CD14-positive monocyte (primary cell): ENCODE measurements at regions not wholly inside any gene's neighbourhood (a gene's known extent, or its start where the extent isn't known, plus 50 kb on each side); places are given as distances from the start of the nearest gene placed in this dataset.
"Not testable (repeated sequence)": the region's sequence is repeated elsewhere in the genome, so short reads cannot be mapped to it uniquely, and the experiment has no call there.

ENCODE experiments used
- DNase-seq, 3 donors: peaks; one replicate each; pipeline ENCODE4 v3.0.0-alpha.2; 2011 to 2022
- H2AFZ ChIP-seq: 2 replicates; pipeline ENCODE4 v1.6.0; 2012; ENCODE audit warnings: mild to moderate bottlenecking, low read depth, low read length, inconsistent platforms; ENCODE audit not compliant: insufficient read depth, poor library complexity, severe bottlenecking
- H3K27ac ChIP-seq, 2 donors: 1 replicate in 1 of 2; 2 replicates in 1 of 2; pipeline ENCODE4 v1.5.1; 2012 to 2013; ENCODE audit warnings: low read length in 2 of 2, control low read depth in 1 of 2, inconsistent platforms in 1 of 2, low read depth in 1 of 2, mild to moderate bottlenecking in 1 of 2
- H3K27me3 ChIP-seq, 2 donors: one replicate each; pipeline versions ENCODE4 v1.6.0 to v1.6.1; 2011 to 2013; ENCODE audit warnings: low read length in 2 of 2; ENCODE audit not compliant: control insufficient read depth in 2 of 2, insufficient read depth in 2 of 2
- H3K36me3 ChIP-seq, 2 donors: replicated peaks in 1 of 2; 1 replicate in 1 of 2; 2 replicates in 1 of 2; pipeline versions ENCODE4 v1.5.1 to v1.6.1; 2012 to 2013; ENCODE audit warnings: low read length in 2 of 2, control low read depth in 1 of 2, inconsistent platforms in 1 of 2, mild to moderate bottlenecking in 1 of 2; ENCODE audit not compliant: insufficient read depth in 2 of 2, control insufficient read depth in 1 of 2
- H3K4me1 ChIP-seq, 2 donors: 1 replicate in 1 of 2; 2 replicates in 1 of 2; pipeline versions ENCODE4 v1.5.1 to v1.6.1; 2012 to 2013; ENCODE audit warnings: low read length in 2 of 2, control low read depth in 1 of 2, inconsistent platforms in 1 of 2, mild to moderate bottlenecking in 1 of 2, moderate library complexity in 1 of 2; ENCODE audit not compliant: insufficient read depth in 2 of 2, control insufficient read depth in 1 of 2
- H3K4me2 ChIP-seq: replicated peaks from 2 replicates; pipeline ENCODE3; 2012; ENCODE audit warnings: low read length, moderate library complexity, mild to moderate bottlenecking; ENCODE audit not compliant: poor library complexity, severe bottlenecking; ENCODE audit errors: extremely low read depth
- H3K4me3 ChIP-seq, 3 experiments: fragments of 200-600 bp in 1 of 3; sonication (generic) in 1 of 3; replicated peaks in 1 of 3; 1 replicate in 2 of 3; 2 replicates in 1 of 3; pipeline ENCODE4 v1.5.1; 2011 to 2013; ENCODE audit warnings: low read length in 3 of 3, mild to moderate bottlenecking in 3 of 3, control low read depth in 2 of 3, low read depth in 2 of 3, inconsistent platforms in 1 of 3, moderate library complexity in 1 of 3
- H3K79me2 ChIP-seq: 2 replicates; pipeline ENCODE4 v1.6.0; 2012; ENCODE audit warnings: mild to moderate bottlenecking, control low read depth, inconsistent platforms, low read length, moderate library complexity; ENCODE audit not compliant: insufficient read depth
- H3K9ac ChIP-seq: 2 replicates; pipeline ENCODE4 v1.6.0; 2017; ENCODE audit warnings: low read length, mild to moderate bottlenecking; ENCODE audit not compliant: insufficient read depth, poor library complexity, severe bottlenecking
- H3K9me3 ChIP-seq, 2 donors: replicated peaks in 1 of 2; 1 replicate in 1 of 2; 2 replicates in 1 of 2; pipeline versions ENCODE4 v1.5.1 to v1.6.1; 2012 to 2013; ENCODE audit warnings: low read length in 2 of 2, control low read depth in 1 of 2; ENCODE audit not compliant: control insufficient read depth in 1 of 2, insufficient read depth in 1 of 2
- H4K20me1 ChIP-seq: 2 replicates; pipeline ENCODE4 v1.6.0; 2012; ENCODE audit warnings: mild to moderate bottlenecking, low read length, control low read depth, moderate library complexity; ENCODE audit not compliant: insufficient read depth
- H3K27ac Mint-ChIP-seq, 7 donors: one replicate each; pipeline ENCODE4 v1.8.0; 2020; ENCODE audit warnings: mild to moderate bottlenecking in 7 of 7, mixed read lengths in 7 of 7, moderate library complexity in 6 of 7, inconsistent platforms in 2 of 7
- H3K27me3 Mint-ChIP-seq, 3 donors: one replicate each; pipeline ENCODE4 v1.8.0; 2021 to 2022; ENCODE audit warnings: low read depth in 3 of 3, mild to moderate bottlenecking in 3 of 3, mixed read lengths in 3 of 3, moderate library complexity in 3 of 3, inconsistent platforms in 1 of 3
- H3K36me3 Mint-ChIP-seq, 2 donors: one replicate each; pipeline ENCODE4 v1.8.0; 2020; ENCODE audit warnings: mixed read lengths in 2 of 2, inconsistent platforms in 1 of 2, mild to moderate bottlenecking in 1 of 2
- H3K4me1 Mint-ChIP-seq: one replicate; pipeline ENCODE4 v1.8.0; 2020; ENCODE audit warnings: mild to moderate bottlenecking, mixed read lengths
- H3K4me3 Mint-ChIP-seq, 2 donors: one replicate each; pipeline ENCODE4 v1.8.0; 2020; ENCODE audit warnings: mild to moderate bottlenecking in 2 of 2, mixed read lengths in 2 of 2, moderate library complexity in 1 of 2
- H3K9me3 Mint-ChIP-seq, 7 donors: one replicate each; pipeline ENCODE4 v1.8.0; 2020 to 2022; ENCODE audit warnings: mixed read lengths in 7 of 7, mild to moderate bottlenecking in 6 of 7, moderate library complexity in 6 of 7, inconsistent platforms in 2 of 7
- WGBS: methylation state at CpG from one replicate; pipeline ENCODE4 v1.1.5; 2013; ENCODE audit warnings: missing lambda C conversion rate; ENCODE audit not compliant: insufficient coverage; 5-methylcytosine and 5-hydroxymethylcytosine counted together
- intact Hi-C, 2 donors: fragments of 100-400 bp; cut with micrococcal nuclease; formaldehyde crosslinking; loops; one replicate each; pipeline versions ENCODE4 v1.15.0 to v1.15.1; 2023
- TF ChIP-seq, protein P1 (sequence below): fragments of 200-600 bp; IDR thresholded peaks from one replicate; pipeline ENCODE4 v1.8.0; 2022; ENCODE audit warnings: antibody characterized with exemption, mild to moderate bottlenecking

DNA sequence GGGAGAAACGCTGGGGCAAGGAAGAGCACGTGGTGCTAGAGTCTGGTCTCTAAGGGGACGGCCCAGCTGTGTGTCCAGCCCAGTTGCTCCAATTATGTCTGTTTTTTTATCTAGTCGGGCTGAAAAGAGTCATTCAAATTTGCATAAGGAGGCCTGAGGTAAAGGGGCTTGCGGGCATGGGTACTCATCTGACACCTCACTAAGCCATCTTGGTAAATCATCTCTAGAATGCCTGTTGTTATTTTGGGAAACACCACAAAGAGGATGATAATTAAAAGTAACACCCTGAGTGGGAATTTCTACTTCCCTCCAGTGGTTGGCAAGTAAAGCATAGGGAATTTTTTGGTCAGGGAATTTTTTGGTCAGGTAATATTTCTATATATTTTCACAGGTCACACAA, 196.1 kb upstream of the ALG10B start:
- Histone ChIP-seq H3K4me1 (no peaks in the 10 kb centered on the region), H3K9me3 (peaks cover 33 to 51% of the 10 kb centered on the region in 2 donors), H3K9ac (no peak overlapping the region), H3K36me3 (no peaks in the 10 kb centered on the region), H2AFZ (no peak overlapping the region), H4K20me1 (no peaks in the 10 kb centered on the region), H3K27ac (no peak overlapping the region), H3K79me2 (no peaks in the 10 kb centered on the region), H3K27me3 (no peaks in the 10 kb centered on the region), H3K4me2 (no peak overlapping the region), H3K4me3 (no peak overlapping the region)
- Mint-ChIP-seq H3K4me3 (no peak overlapping the region), H3K27me3 (peaks cover 0 to 5% (median 0%) of the 10 kb centered on the region in 3 donors), H3K4me1 (no peaks in the 10 kb centered on the region), H3K36me3 (no peaks in the 10 kb centered on the region), H3K9me3 (peaks cover 17 to 36% (median 27%) of the 10 kb centered on the region in 7 donors), H3K27ac (no peak overlapping the region)
- 80% methylated on average over 3 of the region's 5 CpGs for WGBS
- TF ChIP-seq, protein P1, sequence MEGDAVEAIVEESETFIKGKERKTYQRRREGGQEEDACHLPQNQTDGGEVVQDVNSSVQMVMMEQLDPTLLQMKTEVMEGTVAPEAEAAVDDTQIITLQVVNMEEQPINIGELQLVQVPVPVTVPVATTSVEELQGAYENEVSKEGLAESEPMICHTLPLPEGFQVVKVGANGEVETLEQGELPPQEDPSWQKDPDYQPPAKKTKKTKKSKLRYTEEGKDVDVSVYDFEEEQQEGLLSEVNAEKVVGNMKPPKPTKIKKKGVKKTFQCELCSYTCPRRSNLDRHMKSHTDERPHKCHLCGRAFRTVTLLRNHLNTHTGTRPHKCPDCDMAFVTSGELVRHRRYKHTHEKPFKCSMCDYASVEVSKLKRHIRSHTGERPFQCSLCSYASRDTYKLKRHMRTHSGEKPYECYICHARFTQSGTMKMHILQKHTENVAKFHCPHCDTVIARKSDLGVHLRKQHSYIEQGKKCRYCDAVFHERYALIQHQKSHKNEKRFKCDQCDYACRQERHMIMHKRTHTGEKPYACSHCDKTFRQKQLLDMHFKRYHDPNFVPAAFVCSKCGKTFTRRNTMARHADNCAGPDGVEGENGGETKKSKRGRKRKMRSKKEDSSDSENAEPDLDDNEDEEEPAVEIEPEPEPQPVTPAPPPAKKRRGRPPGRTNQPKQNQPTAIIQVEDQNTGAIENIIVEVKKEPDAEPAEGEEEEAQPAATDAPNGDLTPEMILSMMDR: no peak
- intact Hi-C loops: no loop called here
- DNase-seq: no peak

DNA sequence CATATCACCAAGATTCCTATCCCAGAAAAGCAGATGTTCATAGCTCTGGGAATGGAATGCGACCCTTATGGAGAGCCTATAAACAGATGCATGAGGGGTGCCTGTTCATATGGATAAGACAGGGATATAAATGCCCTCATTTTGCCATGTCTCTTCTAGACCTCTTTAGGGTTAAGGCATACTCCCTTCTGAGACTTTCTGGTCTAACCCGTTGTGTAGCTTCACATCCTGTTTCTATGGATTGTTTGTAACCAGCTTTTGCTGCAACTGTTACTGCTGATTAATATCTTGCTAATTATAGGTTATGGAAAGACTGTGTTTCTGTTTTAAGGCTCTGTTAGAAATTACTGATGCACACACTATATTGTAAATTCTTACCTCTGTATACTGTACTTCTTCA, 193.5 kb upstream of the ALG10B start:
- H3K27me3 Mint-ChIP-seq, H3K79me2 ChIP-seq, intact Hi-C loops, H3K4me1 Mint-ChIP-seq, H3K27me3 ChIP-seq, H3K4me1 ChIP-seq, H3K36me3 ChIP-seq, H3K4me3 ChIP-seq, H3K36me3 Mint-ChIP-seq, H3K4me3 Mint-ChIP-seq, H3K27ac Mint-ChIP-seq, H4K20me1 ChIP-seq, H3K9ac ChIP-seq, DNase-seq, H3K27ac ChIP-seq, H3K4me2 ChIP-seq, H2AFZ ChIP-seq: not testable (repeated sequence)
- WGBS: no CpG with 5 or more reads among the region's 2 CpGs
- peaks cover 25 to 29% of the 10 kb centered on the region in 2 donors for H3K9me3 ChIP-seq
- H3K9me3 Mint-ChIP-seq: peaks cover 13 to 30% (median 22%) of the 10 kb centered on the region in 7 donors
